ENCODE measurements at regions not wholly inside any gene's neighbourhood (a gene's known extent, or its start where the extent isn't known, plus 50 kb on each side); places are given as distances from the start of the nearest gene placed in this dataset.
"Not testable (repeated sequence)": the region's sequence is repeated elsewhere in the genome, so short reads cannot be mapped to it uniquely, and the experiment has no call there.

DNA sequence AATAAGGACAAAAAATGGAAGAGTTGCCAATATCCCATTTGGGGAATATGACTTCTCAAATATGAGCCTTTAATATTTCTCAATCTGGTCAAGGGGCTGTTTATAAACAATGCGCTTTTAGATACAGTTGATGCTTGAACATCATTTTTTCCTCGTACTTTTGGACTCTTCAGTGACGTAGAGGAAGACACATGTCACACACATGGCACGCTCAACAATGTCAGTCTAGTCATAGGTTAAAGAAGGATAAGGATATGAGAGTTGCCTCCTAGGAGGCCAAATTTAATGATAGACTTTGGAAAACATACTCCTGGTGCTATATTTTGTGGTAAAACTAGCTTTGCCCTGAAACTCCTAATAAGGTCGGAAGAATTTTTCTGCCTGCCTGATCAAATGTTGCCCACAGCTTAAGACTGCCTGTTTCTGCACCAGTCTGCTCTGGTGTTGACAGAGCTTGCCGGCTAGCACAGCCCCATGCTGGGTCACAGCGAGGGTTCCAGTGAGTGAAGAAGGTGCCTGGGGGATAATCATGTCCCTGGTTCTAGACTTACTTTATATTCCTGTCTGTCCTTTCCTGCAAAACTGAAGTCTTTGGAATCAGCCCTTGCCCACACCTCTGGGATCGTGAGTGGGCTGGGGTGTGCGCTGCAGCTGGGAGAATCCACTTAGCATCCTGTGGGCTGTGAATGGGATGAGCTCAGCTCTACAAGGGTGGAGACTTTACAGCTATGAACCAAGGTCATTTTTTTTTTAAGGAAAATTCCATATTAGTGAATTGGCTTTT lies 230.8 kb upstream of the IRX4 start:
- DNase-seq, result no peak

DNA sequence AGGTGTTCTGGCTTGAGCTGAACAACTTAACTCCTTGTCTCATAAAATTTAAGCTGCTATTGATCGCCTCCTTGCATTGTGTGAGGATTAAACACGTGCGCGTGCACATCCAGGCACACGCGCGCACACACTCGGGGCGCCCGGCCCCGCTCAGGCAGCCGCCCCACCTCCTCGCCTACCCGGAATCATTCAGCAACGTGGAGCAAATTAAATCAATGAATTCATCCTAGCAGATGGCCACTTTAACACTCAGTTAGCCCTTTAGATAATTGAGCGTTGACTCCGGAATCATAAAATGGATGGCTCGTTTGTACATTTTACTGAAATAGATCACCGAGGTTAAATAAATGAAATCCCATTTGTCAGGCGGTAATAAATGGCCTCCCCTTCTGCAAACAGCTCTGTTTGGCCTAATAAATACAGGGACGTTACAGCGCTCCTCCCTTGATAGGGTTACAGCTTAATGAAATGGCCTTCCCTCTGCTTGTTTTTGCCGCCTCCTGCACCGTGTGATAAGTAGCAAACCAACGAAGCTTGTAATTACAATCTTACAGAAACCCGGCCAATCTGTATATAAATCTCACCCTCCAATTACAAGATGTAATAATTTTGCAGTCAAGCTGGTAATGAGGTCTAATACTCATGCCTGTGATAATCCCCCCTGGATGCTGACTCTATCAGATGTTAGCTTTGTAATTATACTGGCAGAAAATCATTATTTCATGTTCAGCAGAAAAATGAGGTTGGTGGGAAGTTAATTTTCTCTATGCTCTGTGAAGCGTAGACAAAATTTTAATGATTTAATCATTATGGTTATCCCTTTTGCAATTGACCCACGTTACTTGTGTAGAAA lies 229.7 kb upstream of the IRX4 start:
- DNase-seq, result no peak

DNA sequence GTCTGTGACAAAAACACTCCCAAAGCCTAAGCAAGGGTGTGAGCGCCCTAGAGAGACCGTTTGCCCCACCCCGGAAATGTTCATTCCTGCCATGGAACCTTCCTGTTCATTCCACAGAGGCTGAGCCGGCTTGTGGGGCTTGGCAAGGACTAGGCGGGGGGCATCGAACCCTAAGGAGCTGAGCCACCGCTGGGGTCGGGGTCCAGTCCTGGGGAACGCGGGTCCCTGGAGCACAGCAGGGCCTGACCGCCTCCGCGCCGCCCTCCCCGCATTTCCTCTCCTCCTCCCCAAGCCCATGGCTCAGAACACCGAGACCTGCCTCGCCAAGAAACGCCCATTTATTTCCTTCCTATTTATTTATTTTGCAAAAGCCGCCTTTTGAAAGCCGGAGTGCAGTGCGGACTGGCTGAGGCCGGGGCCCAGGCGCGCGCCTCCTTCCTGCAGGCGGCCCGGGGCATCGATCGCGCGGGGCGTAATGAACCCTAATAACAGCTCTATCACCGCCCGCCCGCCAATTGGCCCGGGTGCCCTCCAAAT lies 228.9 kb upstream of the IRX4 start:
- DNase-seq, result no peak

DNA sequence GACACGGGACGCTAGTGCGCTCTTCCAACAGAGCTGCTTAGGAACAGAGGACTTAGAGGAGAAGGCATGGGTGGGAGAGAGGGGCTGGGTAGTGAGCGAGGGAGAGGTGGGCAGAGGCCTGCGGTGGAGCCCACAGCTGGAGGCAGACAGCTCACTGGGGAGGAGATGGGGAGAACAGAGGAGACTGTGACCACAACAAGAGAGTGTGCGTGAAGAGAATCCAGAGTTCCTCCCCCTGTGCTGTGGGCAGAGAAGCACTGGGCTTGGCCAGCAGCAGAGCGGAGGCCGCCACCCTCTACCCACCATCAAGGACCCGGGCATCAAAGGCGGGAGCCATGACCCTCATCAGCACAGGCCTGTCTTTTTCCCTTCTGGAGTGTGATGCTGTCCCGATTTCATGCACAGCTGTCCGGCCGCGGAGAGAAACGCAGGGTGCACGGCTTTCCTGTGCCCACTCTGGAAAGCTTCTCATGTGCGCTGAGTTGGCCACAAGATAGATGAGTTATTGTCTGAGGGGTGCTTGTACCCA lies 228.3 kb upstream of the IRX4 start:
- DNase-seq, result no peak

- DNase-seq, result no peak
Observed at GRCh38 chr5:2110137-2110933, 227.6 kb upstream of the IRX4 start.

GRCh38 chr5:2109566-2109965 lies 226.8 kb upstream of the IRX4 start:
- no peak for DNase-seq

DNA sequence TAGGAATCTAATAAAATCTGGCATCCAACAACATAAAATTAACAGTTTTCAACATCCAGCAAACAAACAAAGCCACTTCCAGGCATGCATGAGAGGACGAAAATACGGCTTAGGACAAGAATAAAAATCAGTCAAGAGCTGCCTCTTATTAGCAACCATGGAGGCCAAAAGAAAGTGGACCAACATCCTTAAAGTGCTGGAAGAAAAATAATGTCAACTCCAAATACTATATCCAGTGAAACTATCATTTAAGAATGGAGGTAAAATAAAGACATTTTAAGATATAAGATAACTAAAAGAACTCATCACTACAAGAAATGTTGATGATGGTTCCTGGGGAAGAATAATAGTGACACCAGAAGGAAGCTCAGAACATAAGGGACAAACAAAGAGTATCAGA lies 224.0 kb upstream of the IRX4 start:
- no peak for DNase-seq

DNA sequence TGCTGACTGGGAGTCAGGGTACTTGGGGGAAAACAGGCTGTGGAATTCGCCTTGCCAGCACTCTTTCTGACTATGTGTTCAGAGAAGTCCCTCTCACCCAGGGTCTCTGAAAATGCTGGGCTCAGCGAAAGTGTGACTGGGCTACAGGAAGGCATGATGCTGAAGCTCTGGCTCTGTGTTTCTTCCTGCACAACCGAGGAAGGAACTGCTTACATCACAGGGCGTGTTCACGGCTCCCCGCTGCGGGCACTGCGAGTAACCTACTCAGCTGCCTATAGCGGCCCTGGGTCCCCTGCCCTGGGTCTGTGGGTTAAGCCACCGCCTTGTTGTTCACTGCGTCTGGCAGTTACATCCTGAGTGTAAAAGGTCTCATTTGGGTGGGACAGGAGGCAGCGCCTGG lies 222.4 kb upstream of the IRX4 start:
- DNase-seq, result no peak

DNA sequence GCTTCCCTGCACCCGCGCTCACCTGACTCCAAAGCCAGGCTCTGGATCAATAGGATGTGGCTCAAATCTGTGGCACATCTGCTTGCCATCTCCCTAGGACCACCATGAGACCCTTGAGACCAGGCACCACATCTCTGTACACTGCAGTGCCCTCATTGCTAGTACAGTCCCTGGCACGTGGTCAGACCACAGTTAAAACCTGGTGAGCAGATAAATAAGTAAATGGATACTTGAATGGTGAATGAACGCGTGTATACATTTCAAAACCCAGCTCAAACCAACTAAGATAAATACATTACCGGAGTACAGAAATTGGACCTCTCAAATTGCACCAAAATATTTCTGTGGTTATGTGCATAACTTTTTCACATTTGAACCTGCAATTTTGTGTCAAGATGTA lies 221.2 kb upstream of the IRX4 start:
- no peak for DNase-seq

- DNase-seq, result no peak
Observed at GRCh38 chr5:2102819-2103776, 220.4 kb upstream of the IRX4 start.

GRCh38 chr5:2101685-2102084 lies 219.0 kb upstream of the IRX4 start:
- no peak for DNase-seq

- no peak for DNase-seq
Observed at GRCh38 chr5:2096887-2097505, 214.3 kb upstream of the IRX4 start.

DNA sequence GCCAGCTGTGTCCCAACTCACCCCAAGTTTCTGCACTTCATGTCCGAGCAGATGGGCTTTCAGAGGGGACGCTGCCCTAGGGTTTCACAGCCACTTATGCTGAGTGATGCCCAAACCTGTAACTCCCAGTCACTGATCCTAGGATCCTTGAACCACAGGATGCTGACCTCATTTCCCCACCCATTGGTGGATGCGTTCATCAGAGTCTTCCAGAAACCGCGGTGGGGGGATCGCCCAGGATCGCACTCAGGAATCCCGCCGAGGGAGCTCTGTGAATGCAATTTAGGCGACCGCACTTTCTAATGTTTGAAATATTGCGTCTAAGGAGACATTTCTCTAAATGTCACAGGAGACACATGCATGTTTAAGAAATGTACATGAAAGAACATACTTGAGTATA lies 212.3 kb upstream of the IRX4 start:
- no peak for DNase-seq

- no peak for DNase-seq
Observed at GRCh38 chr5:2094616-2094995, 211.9 kb upstream of the IRX4 start.

DNA sequence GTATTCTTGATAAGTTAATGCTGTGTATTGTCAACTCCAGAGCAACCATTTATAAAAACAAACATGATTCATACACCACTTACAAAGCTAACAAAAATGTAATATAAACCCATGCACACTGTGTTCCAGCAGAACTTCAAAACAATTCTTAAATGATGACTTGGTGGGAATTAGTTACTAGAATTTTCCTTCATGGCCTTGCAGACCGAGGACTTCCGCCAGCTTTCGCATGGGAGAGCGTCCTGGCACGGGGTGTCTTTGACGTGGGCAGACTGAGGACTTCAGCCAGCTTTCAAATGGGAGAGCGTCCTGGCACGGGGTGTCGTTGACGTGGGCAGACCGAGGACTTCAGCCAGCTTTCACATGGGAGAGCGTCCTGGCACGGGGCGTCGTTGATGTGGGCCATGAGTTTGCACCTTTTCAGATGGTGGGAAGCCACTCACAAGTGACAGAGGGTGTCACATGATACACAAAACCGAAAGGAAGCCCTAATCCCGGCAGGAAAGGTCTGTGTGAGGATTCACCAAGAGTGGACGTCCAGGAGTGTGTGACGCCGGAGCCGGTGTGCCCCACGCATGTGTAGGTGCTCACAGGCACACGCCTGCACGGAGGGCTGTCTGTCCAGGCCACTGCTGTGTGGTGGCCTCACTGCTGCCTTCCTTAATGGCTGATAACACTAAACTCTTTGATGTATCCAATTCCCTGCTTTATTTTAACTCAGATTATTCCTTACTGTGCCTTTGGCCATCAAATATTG lies 211.3 kb upstream of the IRX4 start:
- no peak for DNase-seq

- DNase-seq, result no peak
Observed at GRCh38 chr5:2091921-2092320, 209.2 kb upstream of the IRX4 start.

DNA sequence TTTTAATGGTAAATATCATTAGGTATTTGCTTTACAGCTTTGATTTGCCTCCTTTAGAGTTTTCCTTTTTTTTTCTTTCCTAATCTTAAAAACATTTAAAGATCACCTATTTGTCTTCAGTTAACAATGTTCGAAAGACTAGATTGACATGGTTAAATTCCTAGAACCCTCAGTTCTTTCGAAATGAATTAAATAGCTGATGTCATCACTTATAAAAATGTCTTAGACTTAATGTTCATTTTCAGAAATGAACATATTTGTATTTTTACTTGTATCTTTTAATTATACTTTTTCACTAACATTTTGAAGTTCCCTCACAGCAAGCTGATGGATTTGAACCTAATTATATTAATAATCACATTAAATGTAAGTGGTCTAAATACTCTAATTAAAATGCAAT lies 205.3 kb upstream of the IRX4 start:
- DNase-seq, result no peak

DNA sequence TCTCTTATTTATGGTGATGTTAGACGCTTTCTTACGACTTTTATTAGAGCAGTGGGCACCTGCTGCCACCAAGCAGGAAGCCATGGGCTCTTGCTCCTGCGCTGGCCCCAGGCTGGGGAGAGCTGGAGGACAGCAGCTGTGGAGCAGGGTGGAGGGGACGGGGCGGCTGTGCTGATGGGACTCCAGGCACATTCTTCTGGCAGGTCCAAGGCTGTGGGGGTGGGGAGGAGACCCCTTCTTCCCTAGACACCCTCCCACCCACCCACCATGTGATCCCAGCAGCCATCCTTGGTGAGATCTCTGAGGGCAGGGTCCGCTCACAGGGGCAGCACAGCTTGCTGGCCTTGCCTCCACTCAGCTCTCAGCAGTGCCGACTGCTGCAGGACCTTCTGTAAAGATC lies 192.6 kb upstream of the IRX4 start:
- DNase-seq, result no peak

GRCh38 chr5:2071562-2071961 lies 188.8 kb upstream of the IRX4 start:
- DNase-seq, result no peak

DNA sequence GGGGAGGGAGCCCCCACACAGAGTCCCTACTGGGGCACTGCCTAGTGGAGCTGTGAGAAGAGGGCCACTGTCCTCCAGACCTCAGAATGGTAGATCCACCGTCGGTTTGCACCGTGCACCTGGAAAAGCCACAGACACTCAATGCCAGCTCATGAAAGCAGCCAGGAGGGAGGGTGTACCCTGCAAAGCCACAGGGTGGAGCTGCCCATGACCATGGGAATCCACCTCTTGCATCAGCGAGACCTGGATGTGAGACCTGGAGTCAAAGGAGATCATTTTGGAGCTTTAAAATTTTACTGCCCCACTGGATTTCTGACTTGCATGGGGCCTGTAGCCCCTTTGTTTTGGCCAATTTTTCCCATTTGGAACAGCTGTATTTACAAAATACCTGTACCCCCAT lies 188.1 kb upstream of the IRX4 start:
- DNase-seq, result not testable (repeated sequence)
